ENCODE measurements at regions not wholly inside any gene's neighbourhood (a gene's known extent, or its start where the extent isn't known, plus 50 kb on each side); places are given as distances from the start of the nearest gene placed in this dataset.

GRCh38 chr3:25191673-25192072 is 236.4 kb upstream of the RARB start:
- no peak for TF ChIP-seq POLR2A (IDR thresholded peaks at IDR 0.05)
- TF ChIP-seq, protein P1, sequence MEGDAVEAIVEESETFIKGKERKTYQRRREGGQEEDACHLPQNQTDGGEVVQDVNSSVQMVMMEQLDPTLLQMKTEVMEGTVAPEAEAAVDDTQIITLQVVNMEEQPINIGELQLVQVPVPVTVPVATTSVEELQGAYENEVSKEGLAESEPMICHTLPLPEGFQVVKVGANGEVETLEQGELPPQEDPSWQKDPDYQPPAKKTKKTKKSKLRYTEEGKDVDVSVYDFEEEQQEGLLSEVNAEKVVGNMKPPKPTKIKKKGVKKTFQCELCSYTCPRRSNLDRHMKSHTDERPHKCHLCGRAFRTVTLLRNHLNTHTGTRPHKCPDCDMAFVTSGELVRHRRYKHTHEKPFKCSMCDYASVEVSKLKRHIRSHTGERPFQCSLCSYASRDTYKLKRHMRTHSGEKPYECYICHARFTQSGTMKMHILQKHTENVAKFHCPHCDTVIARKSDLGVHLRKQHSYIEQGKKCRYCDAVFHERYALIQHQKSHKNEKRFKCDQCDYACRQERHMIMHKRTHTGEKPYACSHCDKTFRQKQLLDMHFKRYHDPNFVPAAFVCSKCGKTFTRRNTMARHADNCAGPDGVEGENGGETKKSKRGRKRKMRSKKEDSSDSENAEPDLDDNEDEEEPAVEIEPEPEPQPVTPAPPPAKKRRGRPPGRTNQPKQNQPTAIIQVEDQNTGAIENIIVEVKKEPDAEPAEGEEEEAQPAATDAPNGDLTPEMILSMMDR (IDR thresholded peaks at IDR 0.05), result no peak
